RWPE2 (cell line): ENCODE measurements at regions not wholly inside any gene's neighbourhood (a gene's known extent, or its start where the extent isn't known, plus 50 kb on each side); places are given as distances from the start of the nearest gene placed in this dataset.
A peak's percentile ranks its signal among the peaks of the same experiment; 100 is the strongest.

Source experiments
- ATAC-seq: fragments of 200-7000 bp; cut with Tn5 transposase; 3 replicates; pipeline ENCODE4 v1.9.1; 2021; ENCODE audit warnings: low read depth
- DNase-seq: peaks from one replicate; pipeline ENCODE4 v3.0.0-alpha.2; 2020; ENCODE audit warnings: low spot score
- H3K27ac ChIP-seq: fragments of 450-650 bp; 2 replicates; pipeline ENCODE4 v1.5.1; 2017; ENCODE audit warnings: mild to moderate bottlenecking; ENCODE audit not compliant: poor library complexity, severe bottlenecking
- H3K27me3 ChIP-seq: fragments of 250-450 bp; sonication (Bioruptor Pico); 2 replicates; pipeline ENCODE4 v1.5.1; 2021; ENCODE audit warnings: mild to moderate bottlenecking, moderate library complexity; ENCODE audit not compliant: insufficient read depth, poor library complexity, severe bottlenecking
- H3K36me3 ChIP-seq: fragments of 250-450 bp; sonication (Bioruptor Pico); 2 replicates; pipeline ENCODE4 v1.5.1; 2020; ENCODE audit warnings: low read depth, mild to moderate bottlenecking, moderate library complexity
- H3K4me1 ChIP-seq: fragments of 250-450 bp; sonication (Bioruptor Pico); 2 replicates; pipeline ENCODE4 v1.5.1; 2021; ENCODE audit warnings: mild to moderate bottlenecking, moderate library complexity; ENCODE audit not compliant: insufficient read depth, poor library complexity, severe bottlenecking
- H3K4me3 ChIP-seq: fragments of 250-450 bp; sonication (Bioruptor Pico); 2 replicates; pipeline ENCODE4 v1.5.1; 2021; ENCODE audit warnings: mild to moderate bottlenecking, moderate library complexity; ENCODE audit not compliant: severe bottlenecking
- H3K9me3 ChIP-seq: fragments of 250-450 bp; sonication (Bioruptor Pico); 2 replicates; pipeline ENCODE4 v1.5.1; 2021; ENCODE audit warnings: mild to moderate bottlenecking, moderate library complexity; ENCODE audit not compliant: severe bottlenecking
- CTCF ChIP-seq: fragments of 450-650 bp; IDR thresholded peaks from one replicate; pipeline ENCODE4 v1.5.1; 2017; ENCODE audit warnings: mild to moderate bottlenecking, moderate library complexity; ENCODE audit not compliant: poor library complexity, severe bottlenecking

- peaks cover 5% of the 10 kb centered on the region for H3K4me1 ChIP-seq
- no peak overlapping the region for H3K27ac ChIP-seq
- ATAC-seq (no peak), DNase-seq (no peak)
- no peak for TF ChIP-seq CTCF
- H3K36me3 ChIP-seq = no peaks in the 10 kb centered on the region
- H3K27me3 ChIP-seq = no peaks in the 10 kb centered on the region
- no peak overlapping the region for H3K4me3 ChIP-seq
- H3K9me3 ChIP-seq = no peaks in the 10 kb centered on the region
Observed at GRCh38 chr6:138017166-138017757, 90.0 kb downstream of the PERP start.

GRCh38 chr6:138018297-138018696 is 88.9 kb downstream of the PERP start:
- ATAC-seq = no peak
- no peaks in the 10 kb centered on the region for H3K27me3 ChIP-seq

GRCh38 chr6:138025528-138025978 is 81.7 kb downstream of the PERP start:
- Histone ChIP-seq H3K27ac (no peak overlapping the region), H3K4me1 (peaks cover 12% of the 10 kb centered on the region), H3K4me3 (no peak overlapping the region), H3K27me3 (no peaks in the 10 kb centered on the region), H3K9me3 (no peaks in the 10 kb centered on the region), H3K36me3 (no peaks in the 10 kb centered on the region)
- TF ChIP-seq CTCF = no peak
- DNase-seq = no peak
- no peak for ATAC-seq

More at GRCh38 chr6:138018297-138018696, 88.9 kb downstream of the PERP start:
- peaks cover 5% of the 10 kb centered on the region for H3K4me1 ChIP-seq
- no peak for DNase-seq
- H3K9me3 ChIP-seq = no peaks in the 10 kb centered on the region
- no peak overlapping the region for H3K27ac ChIP-seq
- no peaks in the 10 kb centered on the region for H3K36me3 ChIP-seq
- TF ChIP-seq CTCF = no peak
- no peak overlapping the region for H3K4me3 ChIP-seq

GRCh38 chr6:138026342-138026741 is 80.9 kb downstream of the PERP start:
- ATAC-seq (no peak), DNase-seq (no peak)
- no peak overlapping the region for H3K4me3 ChIP-seq
- no peak for TF ChIP-seq CTCF
- H3K27me3 ChIP-seq = no peaks in the 10 kb centered on the region
- no peaks in the 10 kb centered on the region for H3K36me3 ChIP-seq
- H3K9me3 ChIP-seq = no peaks in the 10 kb centered on the region
- peaks cover 20% of the 10 kb centered on the region for H3K4me1 ChIP-seq
- no peak overlapping the region for H3K27ac ChIP-seq

GRCh38 chr6:138028893-138029292 is 78.3 kb downstream of the PERP start:
- DNase-seq = peak; percentile 69
- TF ChIP-seq CTCF = no peak
- ATAC-seq = peak; percentile 26; the same call in 2 of the 3 replicates

More at GRCh38 chr6:138028893-138029292, 78.3 kb downstream of the PERP start:
- H3K36me3 ChIP-seq = no peaks in the 10 kb centered on the region
- no peak overlapping the region for H3K4me3 ChIP-seq
- H3K4me1 ChIP-seq = peaks cover 36% of the 10 kb centered on the region
- no peaks in the 10 kb centered on the region for H3K27me3 ChIP-seq
- no peaks in the 10 kb centered on the region for H3K9me3 ChIP-seq
- H3K27ac ChIP-seq = no peak overlapping the region
